Globus pallidus (tissue), 1 donor: ENCODE measurements at regions not wholly inside any gene's neighbourhood (a gene's known extent, or its start where the extent isn't known, plus 50 kb on each side); places are given as distances from the start of the nearest gene placed in this dataset.
"Not testable (repeated sequence)": the region's sequence is repeated elsewhere in the genome, so short reads cannot be mapped to it uniquely, and the experiment has no call there.

Experiments used
- DNase-seq: peaks from one replicate; pipeline ENCODE4 v3.0.0-alpha.2; 2015; ENCODE audit warnings: low spot score

- DNase-seq: no peak
Measured at GRCh38 chr9:71273613-71274012, 152.2 kb upstream of the TRPM3 start.

- DNase-seq: no peak
Measured at GRCh38 chr9:71271602-71272001, 150.2 kb upstream of the TRPM3 start.

GRCh38 chr9:71270554-71270953 is 149.1 kb upstream of the TRPM3 start:
- DNase-seq: no peak

GRCh38 chr9:71269859-71270258 is 148.4 kb upstream of the TRPM3 start:
- DNase-seq: no peak

GRCh38 chr9:71268871-71269635 is 147.6 kb upstream of the TRPM3 start:
- no peak for DNase-seq

- DNase-seq: no peak
Measured at GRCh38 chr9:71263451-71263850, 142.0 kb upstream of the TRPM3 start.

- DNase-seq: not testable (repeated sequence)
Measured at GRCh38 chr9:71260419-71260818, 139.0 kb upstream of the TRPM3 start.

GRCh38 chr9:71254592-71255277 is 133.3 kb upstream of the TRPM3 start:
- no peak for DNase-seq

- DNase-seq: no peak
Measured at GRCh38 chr9:71253011-71253410, 131.6 kb upstream of the TRPM3 start.

GRCh38 chr9:71250581-71250980 is 129.2 kb upstream of the TRPM3 start:
- DNase-seq: no peak

- peak; percentile 61 for DNase-seq
Measured at GRCh38 chr9:71249729-71250317, 128.4 kb upstream of the TRPM3 start.

GRCh38 chr9:71245651-71246050 is 124.2 kb upstream of the TRPM3 start:
- no peak for DNase-seq

GRCh38 chr9:71243951-71244350 is 122.5 kb upstream of the TRPM3 start:
- no peak for DNase-seq

GRCh38 chr9:71242081-71242480 is 120.7 kb upstream of the TRPM3 start:
- DNase-seq: no peak

GRCh38 chr9:71237051-71237450 is 115.6 kb upstream of the TRPM3 start:
- no peak for DNase-seq

GRCh38 chr9:71233646-71234045 is 112.2 kb upstream of the TRPM3 start:
- no peak for DNase-seq

GRCh38 chr9:71223953-71224538 is 102.6 kb upstream of the TRPM3 start:
- DNase-seq: no peak

GRCh38 chr9:71218774-71219173 is 97.4 kb upstream of the TRPM3 start:
- no peak for DNase-seq

- no peak for DNase-seq
Measured at GRCh38 chr9:71213633-71214032, 92.2 kb upstream of the TRPM3 start.

GRCh38 chr9:71210326-71210725 is 88.9 kb upstream of the TRPM3 start:
- no peak for DNase-seq

GRCh38 chr9:71209890-71210289 is 88.5 kb upstream of the TRPM3 start:
- no peak for DNase-seq

- DNase-seq: no peak
Measured at GRCh38 chr9:71202931-71203330, 81.5 kb upstream of the TRPM3 start.

- no peak for DNase-seq
Measured at GRCh38 chr9:71191708-71192107, 70.3 kb upstream of the TRPM3 start.
